ENCODE measurements at regions not wholly inside any gene's neighbourhood (a gene's known extent, or its start where the extent isn't known, plus 50 kb on each side); places are given as distances from the start of the nearest gene placed in this dataset.

DNA sequence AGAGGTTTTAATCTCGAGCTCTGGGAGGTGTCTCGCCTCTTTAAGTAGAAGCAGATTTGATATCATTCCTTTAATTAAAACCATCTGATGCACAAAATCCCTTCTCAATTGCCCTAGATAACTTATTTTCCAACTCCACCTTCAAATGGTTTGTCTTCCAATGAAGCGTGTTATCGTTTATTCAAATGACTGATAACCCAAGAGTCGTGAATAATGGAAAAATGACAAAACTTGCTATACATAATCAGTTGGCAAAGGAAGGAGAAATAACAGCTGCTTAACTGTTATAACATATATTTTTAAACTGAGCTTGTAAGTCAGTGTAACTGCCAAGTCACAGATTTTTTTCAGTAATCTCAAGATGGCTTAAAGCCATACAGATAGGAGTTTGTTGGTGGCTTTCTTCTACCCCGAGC, 144.6 kb downstream of the QPCT start:
- peaks cover 0 to 8% of the 10 kb centered on the region in 2 donors for H3K9me3 ChIP-seq
- no peak overlapping the region for H3K4me3 ChIP-seq
- DNase-seq: no peak
- H3K27ac ChIP-seq: no peak overlapping the region
- no peaks in the 10 kb centered on the region for H3K4me1 ChIP-seq
- intact Hi-C loops (cut with DNase I; ENCODE audit: low total_unique reads) (no loop called here), in situ Hi-C loops (cut with MboI; ENCODE audit: low pct_ligation_motif_present in 1 of 4, low pct_unique_long_range_greater_than_20kb in 1 of 4, low sequenced_read_pairs in 3 of 4) (no loop called here)
- no peaks in the 10 kb centered on the region for H3K27me3 ChIP-seq
- 77 to 79% methylated on average over 5 to 6 of the region's 6 CpGs for WGBS, 2 donors (ENCODE audit: low coverage in 1 of 2)
- no peak for TF ChIP-seq EP300 (IDR thresholded peaks at IDR 0.05; ENCODE audit: low read depth)
- no peak for TF ChIP-seq POLR2A (IDR thresholded peaks at IDR 0.05)
- TF ChIP-seq POLR2AphosphoS5 (IDR thresholded peaks at IDR 0.05): no peak
- TF ChIP-seq, protein P1, sequence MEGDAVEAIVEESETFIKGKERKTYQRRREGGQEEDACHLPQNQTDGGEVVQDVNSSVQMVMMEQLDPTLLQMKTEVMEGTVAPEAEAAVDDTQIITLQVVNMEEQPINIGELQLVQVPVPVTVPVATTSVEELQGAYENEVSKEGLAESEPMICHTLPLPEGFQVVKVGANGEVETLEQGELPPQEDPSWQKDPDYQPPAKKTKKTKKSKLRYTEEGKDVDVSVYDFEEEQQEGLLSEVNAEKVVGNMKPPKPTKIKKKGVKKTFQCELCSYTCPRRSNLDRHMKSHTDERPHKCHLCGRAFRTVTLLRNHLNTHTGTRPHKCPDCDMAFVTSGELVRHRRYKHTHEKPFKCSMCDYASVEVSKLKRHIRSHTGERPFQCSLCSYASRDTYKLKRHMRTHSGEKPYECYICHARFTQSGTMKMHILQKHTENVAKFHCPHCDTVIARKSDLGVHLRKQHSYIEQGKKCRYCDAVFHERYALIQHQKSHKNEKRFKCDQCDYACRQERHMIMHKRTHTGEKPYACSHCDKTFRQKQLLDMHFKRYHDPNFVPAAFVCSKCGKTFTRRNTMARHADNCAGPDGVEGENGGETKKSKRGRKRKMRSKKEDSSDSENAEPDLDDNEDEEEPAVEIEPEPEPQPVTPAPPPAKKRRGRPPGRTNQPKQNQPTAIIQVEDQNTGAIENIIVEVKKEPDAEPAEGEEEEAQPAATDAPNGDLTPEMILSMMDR (IDR thresholded peaks at IDR 0.05): no peak
- no peaks in the 10 kb centered on the region for H3K36me3 ChIP-seq

DNA sequence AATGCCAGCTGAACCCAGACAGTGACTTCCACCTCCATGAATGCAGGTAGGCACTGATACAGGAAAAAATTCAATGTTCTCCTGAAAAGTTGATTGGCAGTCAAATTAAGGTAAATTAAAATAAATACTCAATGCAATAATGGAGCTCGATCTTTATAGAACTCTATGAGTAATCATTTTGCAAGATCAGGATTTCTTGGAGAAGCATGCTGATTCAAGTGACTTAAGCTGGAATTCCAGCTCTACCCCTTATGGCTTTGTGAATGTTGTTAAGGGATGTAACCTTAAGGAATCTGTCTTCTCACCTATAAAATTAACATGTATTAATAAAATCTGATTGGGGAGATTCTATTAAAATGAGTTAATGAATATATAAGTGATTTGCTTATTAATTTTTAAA, 145.1 kb downstream of the QPCT start:
- TF ChIP-seq EP300 (IDR thresholded peaks at IDR 0.05; ENCODE audit: low read depth): no peak
- TF ChIP-seq, protein P1 (IDR thresholded peaks at IDR 0.05): no peak
- TF ChIP-seq POLR2A (IDR thresholded peaks at IDR 0.05): no peak
- no peak for TF ChIP-seq POLR2AphosphoS5 (IDR thresholded peaks at IDR 0.05)
- Histone ChIP-seq H3K9me3 (peaks cover 0 to 8% of the 10 kb centered on the region in 2 donors), H3K4me3 (no peak overlapping the region), H3K36me3 (no peaks in the 10 kb centered on the region), H3K4me1 (no peaks in the 10 kb centered on the region), H3K27me3 (no peaks in the 10 kb centered on the region), H3K27ac (no peak overlapping the region)
- DNase-seq: no peak
- in situ Hi-C loops (cut with MboI; ENCODE audit: low pct_ligation_motif_present in 1 of 4, low pct_unique_long_range_greater_than_20kb in 1 of 4, low sequenced_read_pairs in 3 of 4): no loop called here
- intact Hi-C loops (cut with DNase I; ENCODE audit: low total_unique reads): no loop called here
- WGBS, 2 donors (ENCODE audit: low coverage in 1 of 2): 73 to 90% methylated on average over 1 of the region's 1 CpG

DNA sequence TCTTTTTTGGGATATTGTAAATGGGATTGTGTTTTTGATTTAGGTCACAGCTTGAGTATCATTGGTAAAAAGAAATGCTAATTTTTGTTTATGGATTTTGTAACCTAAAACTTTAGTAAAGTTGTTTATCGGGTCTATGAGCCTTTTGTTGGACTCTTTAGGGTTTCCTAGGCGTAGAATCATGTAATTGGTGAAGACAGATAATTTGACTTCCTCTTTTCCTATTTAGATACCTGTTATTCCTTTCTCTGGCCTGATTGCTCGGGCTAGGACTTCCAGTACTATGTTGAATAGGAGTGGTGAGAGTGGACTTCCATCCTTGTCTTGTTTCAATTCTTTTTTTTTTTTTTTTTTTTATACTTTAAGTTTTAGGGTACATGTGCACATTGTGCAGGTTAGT, 149.0 kb downstream of the QPCT start:
- no peaks in the 10 kb centered on the region for H3K4me1 ChIP-seq

DNA sequence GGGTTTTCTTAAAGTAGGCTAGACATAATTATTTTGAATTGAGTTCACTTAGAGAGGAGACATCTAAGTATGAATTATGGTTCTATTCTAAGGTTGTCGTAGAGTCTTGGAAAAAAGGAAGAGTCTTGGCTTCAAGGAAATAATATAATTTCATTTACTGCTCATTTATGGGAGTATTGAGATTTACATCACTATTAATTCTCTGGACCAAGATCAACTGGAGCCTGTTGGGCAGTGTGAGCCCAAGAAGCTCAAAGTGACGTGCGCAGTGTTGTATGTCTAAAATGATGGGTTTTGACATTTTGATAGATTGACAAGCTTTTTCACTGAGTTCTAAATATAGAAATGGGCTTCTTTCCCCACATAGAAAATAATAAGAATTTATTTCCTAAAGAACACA, 154.7 kb downstream of the QPCT start:
- Histone ChIP-seq H3K4me1 (no peaks in the 10 kb centered on the region), H3K27ac (no peak overlapping the region), H3K36me3 (no peaks in the 10 kb centered on the region), H3K9me3 (no peaks in the 10 kb centered on the region), H3K27me3 (peaks cover 4% of the 10 kb centered on the region), H3K4me3 (no peak overlapping the region)
- intact Hi-C loops (cut with DNase I; ENCODE audit: low total_unique reads) (no loop called here), in situ Hi-C loops (cut with MboI; ENCODE audit: low pct_ligation_motif_present in 1 of 4, low pct_unique_long_range_greater_than_20kb in 1 of 4, low sequenced_read_pairs in 3 of 4) (no loop called here)
- WGBS, 2 donors (ENCODE audit: low coverage in 1 of 2): 94 to 100% methylated on average over 1 to 3 of the region's 3 CpGs
- no peak for DNase-seq
- no peak for TF ChIP-seq POLR2AphosphoS5 (IDR thresholded peaks at IDR 0.05)

More for the DNA sequence above, 149.0 kb downstream of the QPCT start:
- TF ChIP-seq EP300 (IDR thresholded peaks at IDR 0.05; ENCODE audit: low read depth) (no peak), POLR2AphosphoS5 (IDR thresholded peaks at IDR 0.05) (no peak), POLR2A (IDR thresholded peaks at IDR 0.05) (no peak)
- TF ChIP-seq, protein P1 (IDR thresholded peaks at IDR 0.05): no peak
- 92 to 93% methylated on average over 3 of the region's 3 CpGs for WGBS, 2 donors (ENCODE audit: low coverage in 1 of 2)
- Histone ChIP-seq H3K9me3 (peaks cover 0 to 8% of the 10 kb centered on the region in 2 donors), H3K4me3 (no peak overlapping the region), H3K27ac (no peak overlapping the region), H3K36me3 (no peaks in the 10 kb centered on the region), H3K27me3 (no peaks in the 10 kb centered on the region)
- DNase-seq: no peak
- in situ Hi-C loops (cut with MboI; ENCODE audit: low pct_ligation_motif_present in 1 of 4, low pct_unique_long_range_greater_than_20kb in 1 of 4, low sequenced_read_pairs in 3 of 4): no loop called here
- intact Hi-C loops (cut with DNase I; ENCODE audit: low total_unique reads): no loop called here

DNA sequence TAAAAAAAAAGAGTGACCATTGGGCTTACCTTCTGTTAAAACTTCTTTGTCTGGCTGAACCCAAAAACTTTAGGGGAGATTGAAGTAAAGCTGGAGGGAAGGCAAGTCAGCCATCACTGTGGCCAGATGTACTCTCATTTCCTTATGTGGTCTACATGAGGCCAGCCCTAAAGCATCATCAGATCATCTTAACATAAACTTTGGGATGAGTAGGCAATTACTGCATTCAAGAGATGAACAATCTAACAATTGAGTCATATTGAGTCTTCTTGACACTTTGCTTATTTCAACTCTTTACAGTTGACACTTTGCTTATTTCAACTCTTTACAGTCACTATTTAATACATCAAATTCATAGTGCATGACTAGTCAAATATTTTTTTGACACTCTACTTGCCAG, 155.6 kb downstream of the QPCT start:
- intact Hi-C loops (cut with DNase I; ENCODE audit: low total_unique reads) (no loop called here), in situ Hi-C loops (cut with MboI; ENCODE audit: low pct_ligation_motif_present in 1 of 4, low pct_unique_long_range_greater_than_20kb in 1 of 4, low sequenced_read_pairs in 3 of 4) (no loop called here)
- Histone ChIP-seq H3K27me3 (peaks cover 4% of the 10 kb centered on the region), H3K9me3 (no peaks in the 10 kb centered on the region), H3K4me1 (no peaks in the 10 kb centered on the region), H3K4me3 (no peak overlapping the region), H3K36me3 (no peaks in the 10 kb centered on the region), H3K27ac (no peak overlapping the region)
- DNase-seq: no peak
- TF ChIP-seq POLR2AphosphoS5 (IDR thresholded peaks at IDR 0.05) (no peak), POLR2A (IDR thresholded peaks at IDR 0.05) (no peak), EP300 (IDR thresholded peaks at IDR 0.05; ENCODE audit: low read depth) (no peak)
- TF ChIP-seq, protein P1 (IDR thresholded peaks at IDR 0.05): no peak

Data from transverse colon (tissue), 4 donors.